H1 (cell line): ENCODE measurements at regions not wholly inside any gene's neighbourhood (a gene's known extent, or its start where the extent isn't known, plus 50 kb on each side); places are given as distances from the start of the nearest gene placed in this dataset.

Source experiments
- CTCF ChIA-PET: fragments of 300-600 bp; sonication (Branson Sonifier 250); formaldehyde crosslinking; loops from one replicate; lab custom pipeline; 2021; ENCODE audit not compliant: partially characterized antibody; lab: Charles Lee
- POLR2A ChIA-PET: fragments of 300-600 bp; sonication (Branson Sonifier 250); formaldehyde crosslinking; loops from one replicate; lab custom pipeline; 2021; ENCODE audit warnings: inconsistent platforms; ENCODE audit not compliant: partially characterized antibody; lab: Charles Lee
- DNase-seq, 2 experiments: peaks; one replicate each; pipeline versions ENCODE4 v3.0.0 to v3.0.0-alpha.2; 2010 to 2022; ENCODE audit warnings: low spot score in 2 of 2, low read depth in 1 of 2, mixed read lengths in 1 of 2
- FAIRE-seq: peaks from 2 replicates; lab custom pipeline; 2011; peaks lifted over from hg19 to GRCh38; lab: Jason Lieb, UNC
- H2AFZ ChIP-seq: 2 replicates; pipeline ENCODE4 v1.8.1; 2012; ENCODE audit warnings: low read length, inconsistent platforms
- H2AK5ac ChIP-seq: 2 replicates; pipeline ENCODE4 v1.6.1; 2013; ENCODE audit warnings: low read depth, low read length
- H2BK120ac ChIP-seq: replicated peaks from 2 replicates; pipeline ENCODE3; 2013; ENCODE audit warnings: low read depth, low read length, inconsistent platforms
- H2BK12ac ChIP-seq: 2 replicates; pipeline ENCODE4 v1.6.1; 2013; ENCODE audit warnings: low read depth, low read length
- H2BK15ac ChIP-seq: 2 replicates; pipeline ENCODE4 v1.6.1; 2013; ENCODE audit warnings: low read length
- H2BK20ac ChIP-seq: 2 replicates; pipeline ENCODE4 v1.6.1; 2013; ENCODE audit warnings: low read length
- H2BK5ac ChIP-seq: 2 replicates; pipeline ENCODE4 v1.6.1; 2013; ENCODE audit warnings: low read depth, low read length
- H3K14ac ChIP-seq: 2 replicates; pipeline ENCODE4 v1.6.1; 2013; ENCODE audit warnings: inconsistent platforms; ENCODE audit not compliant: insufficient read length
- H3K18ac ChIP-seq: 2 replicates; pipeline ENCODE4 v1.6.1; 2013; ENCODE audit warnings: low read length; ENCODE audit errors: extremely low read depth
- H3K23ac ChIP-seq: 2 replicates; pipeline ENCODE4 v1.6.1; 2013; ENCODE audit warnings: inconsistent platforms; ENCODE audit not compliant: insufficient read length
- H3K23me2 ChIP-seq: 2 replicates; pipeline ENCODE4 v1.6.1; 2013; ENCODE audit warnings: low read depth, low read length
- H3K27ac ChIP-seq: 2 replicates; pipeline ENCODE4 v1.6.1; 2011; ENCODE audit warnings: low read depth, low read length, inconsistent platforms
- H3K27me3 ChIP-seq, 4 experiments: replicated peaks in 1 of 4; 1 replicate in 1 of 4; 2 replicates in 3 of 4; pipeline versions ENCODE4 v1.6.1 to v1.8.1; 2011 to 2013; ENCODE audit warnings: low read length in 3 of 4, mild to moderate bottlenecking in 3 of 4, inconsistent platforms in 2 of 4, mixed read lengths in 2 of 4, moderate library complexity in 1 of 4; ENCODE audit not compliant: control insufficient read depth in 3 of 4, insufficient read depth in 3 of 4; ENCODE audit errors: extremely low read depth in 1 of 4
- H3K36me3 ChIP-seq, 4 experiments: 2 replicates each; pipeline versions ENCODE4 v1.6.1 to v1.8.1; 2011 to 2013; ENCODE audit warnings: mild to moderate bottlenecking in 4 of 4, low read length in 3 of 4, moderate library complexity in 2 of 4, control low read depth in 1 of 4, inconsistent platforms in 1 of 4; ENCODE audit not compliant: insufficient read depth in 4 of 4, control insufficient read depth in 2 of 4
- H3K4ac ChIP-seq: replicated peaks from 2 replicates; pipeline ENCODE3; 2013; ENCODE audit warnings: low read length, low read depth, mixed read lengths, inconsistent platforms; ENCODE audit not compliant: insufficient read length
- H3K4me1 ChIP-seq, 4 experiments: replicated peaks in 1 of 4; 1 replicate in 1 of 4; 2 replicates in 3 of 4; pipeline versions ENCODE4 v1.6.1 to v1.8.1; 2011 to 2013; ENCODE audit warnings: low read length in 3 of 4, inconsistent platforms in 2 of 4, mixed read lengths in 1 of 4; ENCODE audit not compliant: insufficient read depth in 4 of 4, control insufficient read depth in 3 of 4
- H3K4me2 ChIP-seq, 2 experiments: 2 replicates each; pipeline versions ENCODE4 v1.6.1 to v1.8.1; 2011 to 2013; ENCODE audit warnings: low read depth in 2 of 2, low read length in 2 of 2, control low read depth in 1 of 2, inconsistent platforms in 1 of 2, mild to moderate bottlenecking in 1 of 2; ENCODE audit not compliant: insufficient read depth in 1 of 2
- H3K4me3 ChIP-seq, 4 experiments: fragments of 200-600, 300-600 bp in 1 of 4; sonication (generic), shearing (Covaris generic), sonication (Bioruptor Twin) in 1 of 4; 2 replicates each; pipeline versions ENCODE4 v1.5.1 to v1.8.1; 2011 to 2016; ENCODE audit warnings: low read length in 4 of 4, low read depth in 3 of 4, control low read depth in 2 of 4, inconsistent platforms in 2 of 4, mild to moderate bottlenecking in 2 of 4, mixed read lengths in 1 of 4, moderate library complexity in 1 of 4; ENCODE audit not compliant: insufficient read depth in 2 of 4; ENCODE audit errors: extremely low read depth in 1 of 4
- H3K56ac ChIP-seq: replicated peaks from 2 replicates; pipeline ENCODE3; 2013; ENCODE audit warnings: low read depth, mild to moderate bottlenecking, mixed read lengths, low read length, inconsistent platforms; ENCODE audit not compliant: insufficient read length
- H3K79me1 ChIP-seq: 2 replicates; pipeline ENCODE4 v1.6.1; 2013; ENCODE audit warnings: low read depth, low read length, control low read depth
- H3K79me2 ChIP-seq, 2 experiments: 2 replicates each; pipeline versions ENCODE4 v1.6.1 to v1.8.1; 2012 to 2013; ENCODE audit warnings: low read length in 2 of 2, mild to moderate bottlenecking in 2 of 2, inconsistent platforms in 1 of 2; ENCODE audit not compliant: insufficient read depth in 2 of 2, control insufficient read depth in 1 of 2
- H3K9ac ChIP-seq, 4 experiments: replicated peaks in 1 of 4; 1 replicate in 1 of 4; 2 replicates in 3 of 4; pipeline versions ENCODE4 v1.6.1 to v1.8.1; 2011 to 2013; ENCODE audit warnings: low read depth in 3 of 4, low read length in 3 of 4, control low read depth in 2 of 4, mild to moderate bottlenecking in 2 of 4, moderate library complexity in 2 of 4, inconsistent platforms in 1 of 4; ENCODE audit errors: extremely low read depth in 1 of 4
- H3K9me3 ChIP-seq, 2 experiments: 2 replicates each; pipeline versions ENCODE4 v1.6.1 to v1.8.1; 2012 to 2013; ENCODE audit warnings: mild to moderate bottlenecking in 2 of 2, moderate library complexity in 2 of 2, control low read depth in 1 of 2, inconsistent platforms in 1 of 2, low read depth in 1 of 2, low read length in 1 of 2, mixed read lengths in 1 of 2; ENCODE audit not compliant: insufficient read depth in 2 of 2
- H4K20me1 ChIP-seq, 2 experiments: replicated peaks in 1 of 2; 2 replicates each; pipeline versions ENCODE3 to v1.8.1; 2011 to 2013; ENCODE audit warnings: inconsistent platforms in 2 of 2, low read length in 2 of 2, mild to moderate bottlenecking in 1 of 2; ENCODE audit not compliant: insufficient read depth in 2 of 2, control insufficient read depth in 1 of 2
- H4K5ac ChIP-seq: 2 replicates; pipeline ENCODE4 v1.6.1; 2013; ENCODE audit warnings: low read length, low read depth, mixed read lengths, inconsistent platforms; ENCODE audit not compliant: insufficient read length
- H4K8ac ChIP-seq: 2 replicates; pipeline ENCODE4 v1.8.0; 2013; ENCODE audit warnings: mild to moderate bottlenecking, moderate library complexity, low read length, inconsistent platforms; ENCODE audit not compliant: insufficient read depth; ENCODE audit errors: extremely low read depth
- H4K91ac ChIP-seq: replicated peaks from 2 replicates; pipeline ENCODE3; 2013; ENCODE audit warnings: low read length, mixed read lengths, inconsistent platforms; ENCODE audit not compliant: insufficient read length
- CTCF ChIP-seq, 3 experiments: IDR thresholded peaks; 1 replicate in 2 of 3; 2 replicates in 1 of 3; pipeline versions ENCODE4 v1.5.1 to v1.6.1; 2011; ENCODE audit warnings: low read length in 3 of 3, mild to moderate bottlenecking in 3 of 3, inconsistent platforms in 2 of 3, low read depth in 1 of 3, moderate library complexity in 1 of 3; ENCODE audit not compliant: insufficient read depth in 1 of 3; ENCODE audit errors: control extremely low read depth in 1 of 3
- JUND ChIP-seq: IDR thresholded peaks from 2 replicates; pipeline ENCODE4 v1.6.1; 2011; ENCODE audit warnings: mild to moderate bottlenecking, improper control_type of control experiment, low read length
- SAP30 ChIP-seq: fragments of 300-600 bp; sonication (generic); IDR thresholded peaks from 2 replicates; pipeline ENCODE4 v1.7.1; 2012; ENCODE audit warnings: low read length, moderate library complexity, mild to moderate bottlenecking, inconsistent platforms; ENCODE audit not compliant: insufficient read depth, insufficient replicate concordance
- WGBS, 2 experiments: shearing (Covaris generic) in 1 of 2; methylation state at CpG; one replicate each; pipeline versions ENCODE4 v1.1.6 to v1.1.7; 2013 to 2015; ENCODE audit warnings: low lambda C conversion rate in 2 of 2, mixed read lengths in 2 of 2, inconsistent platforms in 1 of 2, low coverage in 1 of 2, missing lambda C conversion rate in 1 of 2; ENCODE audit not compliant: insufficient replicate concordance in 2 of 2, insufficient coverage in 1 of 2, insufficient read length in 1 of 2; ENCODE audit errors: extremely low coverage in 1 of 2, missing lambda C conversion rate in 1 of 2; 5-methylcytosine and 5-hydroxymethylcytosine counted together

DNA sequence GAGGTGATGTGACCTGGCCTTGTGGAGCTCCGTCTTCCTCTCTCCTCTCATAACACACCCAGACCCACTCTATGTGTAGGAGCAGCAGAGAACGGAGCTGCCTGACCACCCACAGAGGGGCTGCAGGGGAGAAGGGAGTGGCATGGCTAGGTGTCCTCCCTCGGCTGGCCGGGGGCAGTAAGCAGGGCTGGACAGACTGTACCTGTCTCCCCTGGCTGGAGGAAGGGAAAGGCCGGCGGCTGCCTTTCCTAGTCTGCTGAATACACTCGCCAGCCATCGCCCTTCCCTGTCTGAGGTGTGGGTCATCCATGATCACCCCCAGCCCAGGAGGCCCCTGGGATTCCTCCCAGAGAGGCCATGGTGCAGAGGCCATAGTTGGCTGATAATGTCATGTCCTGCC lies 187.2 kb upstream of the AJAP1 start:
- no peaks in the 10 kb centered on the region for H3K27me3 ChIP-seq
- peak overlapping the region; percentile 51 for H4K8ac ChIP-seq
- no peak overlapping the region for H4K5ac ChIP-seq
- H3K27ac ChIP-seq, result no peak overlapping the region
- H3K23me2 ChIP-seq, result no peaks in the 10 kb centered on the region
- peaks cover 0 to 2% of the 10 kb centered on the region in 2 experiments for H4K20me1 ChIP-seq
- H3K79me2 ChIP-seq, result no peaks in the 10 kb centered on the region
- H3K79me1 ChIP-seq, result no peaks in the 10 kb centered on the region
- no peaks in the 10 kb centered on the region for H3K4me1 ChIP-seq
- no peak for FAIRE-seq
- ChIA-PET CTCF (no interaction called here), POLR2A (no interaction called here)
- no peak overlapping the region for H2BK12ac ChIP-seq
- no peak overlapping the region for H2AFZ ChIP-seq
- H3K56ac ChIP-seq, result no peak overlapping the region
- no peak overlapping the region for H3K4me2 ChIP-seq
- no peak overlapping the region for H2BK15ac ChIP-seq
- H2AK5ac ChIP-seq, result no peak overlapping the region
- H3K23ac ChIP-seq, result no peak overlapping the region
- peaks cover 11 to 45% of the 10 kb centered on the region in 2 experiments for H3K9me3 ChIP-seq
- no peak overlapping the region for H4K91ac ChIP-seq
- H3K14ac ChIP-seq, result no peak overlapping the region
- WGBS, 2 experiments, result 85% methylated on average over 6 of the region's 8 CpGs; no CpG with 5 or more reads in 1 of the 2 experiments
- no peak overlapping the region for H2BK20ac ChIP-seq
- H3K4me3 ChIP-seq, result no peak overlapping the region
- no peak overlapping the region for H3K18ac ChIP-seq
- no peaks in the 10 kb centered on the region for H3K36me3 ChIP-seq
- no peak overlapping the region for H3K4ac ChIP-seq
- no peak for DNase-seq
- no peak overlapping the region for H3K9ac ChIP-seq
- H2BK5ac ChIP-seq, result no peak overlapping the region
- H2BK120ac ChIP-seq, result no peak overlapping the region
- TF ChIP-seq JUND (no peak), SAP30 (no peak), CTCF (IDR thresholded peaks at IDR 0.05; ENCODE audit: control extremely low read depth in 1 of 3, insufficient read depth in 1 of 3, low read depth in 1 of 3, low read length in 3 of 3) (no peak)
